Stimulated activated naive CD8-positive, alpha-beta T cell treated with anti-CD3 and anti-CD28 coated beads, Interleukin-15, Interleukin-2, amounts not matched to agents 100 U/mL and 50 U/mL, for 24 hours (primary cell): ENCODE measurements at regions not wholly inside any gene's neighbourhood (a gene's known extent, or its start where the extent isn't known, plus 50 kb on each side); places are given as distances from the start of the nearest gene placed in this dataset.

Source experiments
- ATAC-seq: fragments of 150-1000 bp; cut with Tn5 transposase; one replicate; pipeline ENCODE4 v1.10.0; 2021
- DNase-seq: peaks from one replicate; pipeline ENCODE4 v3.0.0; 2021

DNA sequence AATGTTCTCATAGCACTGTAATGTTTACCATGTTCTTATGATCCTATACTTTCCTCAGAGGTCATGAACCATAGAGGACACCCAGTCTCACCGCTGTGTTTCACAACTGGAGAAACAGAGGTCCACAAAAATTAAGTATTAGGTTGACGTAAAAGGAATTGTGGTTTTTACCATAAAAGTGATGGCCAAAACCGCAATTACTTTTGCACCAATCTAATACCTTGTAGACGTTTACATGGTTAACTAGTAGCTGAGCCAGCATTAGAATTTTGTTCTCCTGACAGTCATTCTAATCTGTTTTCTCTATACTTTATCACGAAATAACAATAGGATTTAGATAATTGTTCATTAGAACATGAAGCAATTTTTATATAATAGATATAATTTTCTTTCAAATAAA lies 763.4 kb upstream of the ARGLU1 start:
- no peak for DNase-seq
- no peak for ATAC-seq

DNA sequence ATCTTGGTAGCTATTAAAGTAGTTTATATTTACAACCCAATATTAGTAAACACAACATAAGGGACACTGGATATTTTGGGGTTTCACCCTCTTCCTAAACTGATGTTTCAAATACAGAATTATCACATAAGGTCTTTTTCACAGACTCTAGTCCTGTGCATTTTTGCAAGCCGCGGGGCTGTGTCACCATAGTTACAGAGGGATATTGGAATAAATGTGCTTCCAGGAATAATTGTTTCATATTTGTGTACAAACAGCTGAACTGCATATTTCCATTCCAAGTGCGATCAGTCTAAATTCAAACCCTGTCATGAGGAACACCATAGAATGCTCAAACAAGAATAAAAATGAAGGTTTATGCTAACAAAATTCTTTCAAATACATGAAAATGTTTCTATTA lies 762.5 kb upstream of the ARGLU1 start:
- no peak for DNase-seq
- ATAC-seq, result no peak

GRCh38 chr13:107329991-107330390 lies 762.1 kb upstream of the ARGLU1 start:
- ATAC-seq (no peak), DNase-seq (no peak)

- DNase-seq (no peak), ATAC-seq (no peak)
Measured at GRCh38 chr13:107324416-107325204, 756.7 kb upstream of the ARGLU1 start.

- no peak for DNase-seq
- ATAC-seq, result no peak
Measured at GRCh38 chr13:107322228-107322627, 754.3 kb upstream of the ARGLU1 start.

GRCh38 chr13:107305178-107305577 lies 737.2 kb upstream of the ARGLU1 start:
- DNase-seq (no peak), ATAC-seq (no peak)

DNA sequence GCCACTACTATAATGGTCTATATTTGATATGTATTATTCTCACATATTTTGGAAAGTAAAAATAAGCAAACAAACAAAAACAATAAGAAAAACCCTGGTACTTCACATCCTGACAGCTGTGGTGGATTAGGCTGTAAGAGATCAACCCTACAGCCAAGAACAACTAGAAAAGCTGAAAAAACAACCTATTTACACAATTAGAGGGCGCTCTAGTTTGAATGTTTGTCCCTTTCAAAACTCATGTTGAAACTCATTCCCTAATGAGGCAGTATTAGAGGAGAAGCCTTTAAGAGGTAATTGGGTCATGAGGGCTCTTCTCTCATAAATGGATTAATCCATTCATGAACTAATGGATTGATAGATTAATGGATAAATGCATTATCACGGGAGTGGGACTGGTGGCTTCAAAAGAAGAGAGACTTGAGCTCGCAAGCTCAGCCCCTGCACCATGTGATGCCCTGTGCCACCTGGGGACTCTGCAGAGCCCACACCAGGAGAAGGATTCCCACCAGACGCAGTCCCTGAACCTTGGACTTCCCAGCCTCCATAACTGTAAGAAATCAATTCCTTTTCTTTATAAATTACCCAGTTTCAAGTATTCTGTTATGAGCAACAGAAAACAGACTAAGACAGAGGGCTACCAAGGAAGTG lies 733.9 kb upstream of the ARGLU1 start:
- DNase-seq (no peak), ATAC-seq (no peak)

- ATAC-seq (no peak), DNase-seq (no peak)
Measured at GRCh38 chr13:107299717-107300116, 731.8 kb upstream of the ARGLU1 start.

DNA sequence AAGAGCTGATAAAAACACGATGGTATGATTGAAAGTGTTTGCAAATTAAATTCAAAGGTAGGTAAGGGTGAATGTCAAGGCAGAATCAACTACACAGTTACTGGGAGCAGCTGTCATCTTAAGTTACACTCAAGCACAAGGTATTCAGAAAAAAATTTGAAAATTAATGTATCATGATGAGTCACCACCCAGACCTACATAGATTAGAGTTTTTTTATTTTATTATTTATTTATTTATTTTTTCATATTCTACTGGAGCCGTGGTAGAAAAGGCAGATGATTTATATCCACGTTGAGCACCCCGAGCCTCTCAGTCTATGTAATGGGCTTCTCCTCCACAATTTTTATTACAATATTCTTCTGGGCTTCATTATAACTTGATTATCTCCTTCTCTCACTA lies 728.9 kb upstream of the ARGLU1 start:
- DNase-seq (no peak), ATAC-seq (no peak)

GRCh38 chr13:107295416-107296140 lies 727.6 kb upstream of the ARGLU1 start:
- ATAC-seq (no peak), DNase-seq (no peak)

DNA sequence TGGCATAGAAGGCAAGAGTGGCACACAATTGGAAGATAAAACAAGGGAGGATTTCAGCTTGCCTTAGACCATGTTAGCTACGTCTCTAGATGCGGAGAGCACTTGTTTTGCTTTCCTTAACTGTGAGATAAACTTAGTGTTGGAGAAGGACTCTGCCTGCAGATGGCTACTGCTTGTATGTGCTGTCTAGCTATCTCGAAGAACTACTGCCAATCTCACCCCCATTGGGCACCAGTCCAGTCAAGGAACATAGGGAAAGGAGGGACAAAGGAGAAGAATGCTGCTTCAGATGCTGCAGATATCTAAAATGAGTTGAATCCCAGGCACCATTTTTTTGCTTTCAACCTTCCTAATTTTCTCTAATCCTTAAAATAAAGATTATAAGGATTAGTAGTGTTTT lies 726.0 kb upstream of the ARGLU1 start:
- DNase-seq (no peak), ATAC-seq (no peak)

DNA sequence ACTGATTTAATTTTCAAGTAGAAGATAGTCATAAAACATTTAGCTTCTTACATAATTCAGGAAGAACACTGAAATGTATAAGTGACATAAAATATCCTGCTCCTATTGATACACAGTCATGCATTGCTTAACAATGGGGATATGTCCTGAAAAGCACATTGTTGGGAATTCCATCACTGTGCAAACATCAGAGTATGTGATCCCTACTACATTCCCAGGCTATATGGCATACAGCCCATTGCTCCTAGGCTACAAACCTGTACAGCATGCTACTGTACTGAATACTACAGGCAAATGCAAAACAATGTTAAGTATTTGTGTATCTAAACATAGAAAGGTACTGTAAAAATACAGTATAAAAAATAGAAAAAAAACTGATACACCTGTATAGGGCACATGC lies 723.9 kb upstream of the ARGLU1 start:
- DNase-seq, result no peak
- no peak for ATAC-seq

DNA sequence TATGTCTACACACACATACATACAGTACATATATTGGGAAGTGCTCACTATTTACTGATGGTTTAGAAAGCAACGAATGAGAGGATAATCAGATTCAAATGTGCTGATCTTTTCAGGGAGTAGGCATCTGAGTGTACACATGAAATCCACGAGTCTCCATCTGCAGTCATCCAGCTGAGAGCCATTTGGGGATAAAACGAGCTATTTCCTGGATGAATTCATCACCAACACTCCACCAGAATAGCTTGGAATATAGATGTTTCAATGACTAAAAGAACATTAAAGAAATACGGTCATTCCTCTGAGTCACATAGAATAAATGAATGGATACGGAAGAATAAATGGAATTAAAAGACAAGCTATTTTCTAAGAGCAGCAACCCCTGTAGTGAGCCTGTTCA lies 721.6 kb upstream of the ARGLU1 start:
- no peak for DNase-seq
- no peak for ATAC-seq

GRCh38 chr13:107284173-107284572 lies 716.2 kb upstream of the ARGLU1 start:
- no peak for ATAC-seq
- no peak for DNase-seq

GRCh38 chr13:107277911-107278310 lies 710.0 kb upstream of the ARGLU1 start:
- DNase-seq (no peak), ATAC-seq (no peak)

- ATAC-seq (no peak), DNase-seq (no peak)
Measured at GRCh38 chr13:107276936-107277335, 709.0 kb upstream of the ARGLU1 start.

GRCh38 chr13:107275945-107276614 lies 708.1 kb upstream of the ARGLU1 start:
- no peak for DNase-seq
- no peak for ATAC-seq

DNA sequence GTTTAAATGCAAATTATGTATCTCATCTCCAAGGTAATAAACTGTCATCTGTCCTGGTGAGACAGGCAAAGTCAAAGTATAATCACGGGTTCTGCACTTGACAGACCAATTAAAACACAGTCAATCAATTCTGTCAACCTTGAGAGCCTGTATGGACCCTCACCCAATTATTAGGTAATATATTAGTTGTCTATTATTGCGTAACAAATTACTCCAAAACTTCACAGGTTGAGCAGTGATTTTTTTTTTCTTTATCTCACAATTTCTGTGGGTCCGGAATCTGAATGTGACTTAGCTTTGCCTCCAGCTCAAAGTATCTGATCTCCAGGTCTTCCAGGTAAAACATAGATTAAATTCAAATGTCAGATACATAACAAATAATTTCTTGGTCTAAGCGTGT lies 707.4 kb upstream of the ARGLU1 start:
- no peak for ATAC-seq

DNA sequence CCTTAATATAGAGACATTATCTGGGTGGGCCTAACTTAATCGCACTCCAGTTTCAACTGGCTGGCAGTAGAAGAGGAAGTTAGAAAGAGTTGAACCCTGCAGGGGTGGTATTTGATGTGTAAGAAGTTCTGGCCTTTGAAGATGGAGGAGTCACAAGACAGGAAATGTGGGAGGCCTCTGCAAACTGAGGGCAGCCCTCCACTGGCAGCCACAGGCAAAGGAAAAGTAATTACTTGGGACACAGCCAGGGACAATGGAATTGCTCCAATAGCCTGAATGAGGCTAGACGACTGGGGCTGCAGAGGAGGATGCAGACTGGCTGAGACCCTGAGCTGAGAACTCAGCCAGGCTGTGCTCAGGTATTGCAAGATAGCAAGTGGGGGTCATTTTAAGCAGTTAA lies 703.3 kb upstream of the ARGLU1 start:
- ATAC-seq (no peak), DNase-seq (no peak)

More for the DNA sequence above, 707.4 kb upstream of the ARGLU1 start:
- DNase-seq, result no peak

DNA sequence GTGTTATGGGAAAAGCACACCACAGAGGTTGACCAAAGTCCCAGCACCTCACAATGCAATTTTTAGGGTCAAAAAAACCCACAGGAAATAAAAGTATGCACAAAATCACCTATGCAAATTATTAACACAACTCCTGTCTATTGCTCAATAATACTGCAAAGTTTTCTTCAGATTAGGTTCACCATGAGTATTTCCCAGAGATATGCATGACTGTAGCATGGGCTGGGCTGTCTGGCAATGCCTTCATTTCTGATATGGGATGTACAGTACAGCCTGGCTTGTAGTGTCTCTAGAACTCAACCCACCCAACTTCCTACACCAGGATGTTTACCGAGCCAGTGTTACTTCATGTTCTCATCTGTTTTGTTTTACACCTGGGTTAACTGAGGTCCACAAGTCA lies 698.7 kb upstream of the ARGLU1 start:
- ATAC-seq (no peak), DNase-seq (no peak)

GRCh38 chr13:107258599-107259187 lies 690.8 kb upstream of the ARGLU1 start:
- ATAC-seq (no peak), DNase-seq (no peak)

DNA sequence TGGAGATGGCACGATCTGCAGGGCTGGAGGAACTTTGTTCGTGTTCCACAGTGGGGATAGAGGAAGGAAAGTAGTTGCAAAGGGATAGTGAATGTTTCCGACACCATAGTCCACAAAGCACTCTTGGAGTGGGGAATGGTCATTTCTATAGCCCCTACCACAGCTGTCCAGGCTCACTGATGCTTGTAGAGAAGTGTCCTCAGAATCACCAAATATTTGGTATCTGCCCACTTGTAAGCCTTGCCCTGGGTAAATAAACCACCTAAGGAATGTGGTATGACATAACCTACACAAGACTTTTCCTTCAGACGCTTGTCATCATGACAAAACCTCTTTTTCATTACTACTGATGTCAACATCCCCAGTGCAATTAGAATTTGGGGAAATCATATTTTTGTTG lies 686.5 kb upstream of the ARGLU1 start:
- DNase-seq, result no peak
- no peak for ATAC-seq
